KMS-11 (cell line): ENCODE measurements at regions not wholly inside any gene's neighbourhood (a gene's known extent, or its start where the extent isn't known, plus 50 kb on each side); places are given as distances from the start of the nearest gene placed in this dataset.
"Not testable (repeated sequence)": the region's sequence is repeated elsewhere in the genome, so short reads cannot be mapped to it uniquely, and the experiment has no call there.

Experiments
- H2AFZ ChIP-seq: fragments of 200-600 bp; sonication (generic); 2 replicates; pipeline ENCODE4 v1.6.1; 2016; ENCODE audit warnings: antibody characterized with exemption, mixed run types, low read depth
- H3K27ac ChIP-seq: fragments of 200-600 bp; sonication (generic); 2 replicates; pipeline ENCODE4 v1.6.1; 2016; ENCODE audit warnings: mild to moderate bottlenecking, mixed run types
- H3K27me3 ChIP-seq: fragments of 200-600 bp; sonication (generic); 2 replicates; pipeline ENCODE4 v1.6.1; 2017; ENCODE audit warnings: mild to moderate bottlenecking, low read depth, mixed run types, moderate library complexity; ENCODE audit not compliant: insufficient read depth
- H3K36me3 ChIP-seq: fragments of 200-600 bp; sonication (generic); 2 replicates; pipeline ENCODE4 v1.6.1; 2017; ENCODE audit warnings: mild to moderate bottlenecking, mixed run types; ENCODE audit not compliant: insufficient read depth
- H3K4me1 ChIP-seq: fragments of 200-600 bp; sonication (generic); 2 replicates; pipeline ENCODE4 v1.6.1; 2016; ENCODE audit warnings: mild to moderate bottlenecking, low read depth, mixed run types; ENCODE audit not compliant: poor library complexity, severe bottlenecking
- H3K4me2 ChIP-seq: fragments of 200-600 bp; sonication (generic); 2 replicates; pipeline ENCODE4 v1.7.0; 2016; ENCODE audit warnings: mild to moderate bottlenecking, mixed run types
- H3K4me3 ChIP-seq: fragments of 200-600 bp; sonication (generic); IDR thresholded peaks from 2 replicates; pipeline ENCODE4 v1.6.1; 2017; ENCODE audit warnings: low read depth, low read length, mixed read lengths; ENCODE audit not compliant: insufficient read depth
- H3K79me2 ChIP-seq: fragments of 200-600 bp; sonication (generic); 2 replicates; pipeline ENCODE4 v1.6.1; 2016; ENCODE audit warnings: low read depth, mixed run types; ENCODE audit not compliant: insufficient read depth
- H3K9ac ChIP-seq: fragments of 200-600 bp; sonication (generic); 2 replicates; pipeline ENCODE4 v1.6.1; 2016; ENCODE audit warnings: mild to moderate bottlenecking, mixed run types
- H4K20me1 ChIP-seq: fragments of 200-600 bp; sonication (generic); 2 replicates; pipeline ENCODE4 v1.6.1; 2016; ENCODE audit warnings: mild to moderate bottlenecking, mixed run types; ENCODE audit not compliant: insufficient read depth
- CTCF ChIP-seq: fragments of 200-600 bp; sonication (generic); conservative IDR thresholded peaks from 2 replicates; pipeline ENCODE4 v1.6.1; 2017; ENCODE audit warnings: low read depth, mild to moderate bottlenecking, antibody characterized with exemption, low read length, moderate library complexity, mixed read lengths

GRCh38 chr2:43067254-43068040 is 159.0 kb downstream of the ZFP36L2 start:
- Histone ChIP-seq H4K20me1 (no peaks in the 10 kb centered on the region), H3K27ac (no peak overlapping the region), H3K9ac (no peak overlapping the region), H2AFZ (no peak overlapping the region), H3K79me2 (no peaks in the 10 kb centered on the region), H3K27me3 (no peaks in the 10 kb centered on the region), H3K4me1 (no peaks in the 10 kb centered on the region), H3K4me3 (no peak overlapping the region), H3K36me3 (no peaks in the 10 kb centered on the region), H3K4me2 (no peak overlapping the region)
- no peak for TF ChIP-seq CTCF

- H3K79me2 ChIP-seq, H3K4me2 ChIP-seq, H3K4me1 ChIP-seq, H3K9ac ChIP-seq, H3K27ac ChIP-seq, H2AFZ ChIP-seq, H3K36me3 ChIP-seq, H4K20me1 ChIP-seq, H3K4me3 ChIP-seq, H3K27me3 ChIP-seq: not testable (repeated sequence)
Observed at GRCh38 chr2:43066541-43067253, 159.7 kb downstream of the ZFP36L2 start.

GRCh38 chr2:43065871-43066270 is 160.5 kb downstream of the ZFP36L2 start:
- TF ChIP-seq CTCF = no peak

DNA sequence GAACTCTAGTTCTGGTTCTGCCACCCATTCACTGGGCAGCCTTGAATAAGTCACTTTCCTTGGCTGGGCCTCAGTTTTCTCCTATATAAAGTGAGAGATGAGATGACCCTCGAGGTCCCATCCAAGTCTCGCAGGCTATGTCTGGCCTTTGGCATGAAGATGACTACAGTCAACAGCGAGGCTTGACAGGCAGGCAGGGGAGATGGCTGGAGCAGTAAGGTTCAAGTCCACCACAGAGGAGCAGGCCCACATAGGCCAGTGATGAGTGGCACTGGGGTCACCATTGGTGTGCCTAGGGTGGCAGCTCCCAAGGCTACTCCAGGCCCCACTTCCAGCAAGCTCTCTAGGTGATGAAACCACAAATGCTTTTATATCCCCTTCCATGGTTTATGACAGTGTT is 161.4 kb downstream of the ZFP36L2 start:
- no peaks in the 10 kb centered on the region for H3K79me2 ChIP-seq
- H3K9ac ChIP-seq = no peak overlapping the region
- H3K27me3 ChIP-seq = no peaks in the 10 kb centered on the region
- H3K4me3 ChIP-seq = no peak overlapping the region
- no peaks in the 10 kb centered on the region for H3K4me1 ChIP-seq
- H3K36me3 ChIP-seq = no peaks in the 10 kb centered on the region
- H3K27ac ChIP-seq = no peak overlapping the region
- no peak overlapping the region for H2AFZ ChIP-seq
- H3K4me2 ChIP-seq = no peak overlapping the region
- TF ChIP-seq CTCF = no peak
- H4K20me1 ChIP-seq = no peaks in the 10 kb centered on the region

More at GRCh38 chr2:43065871-43066270, 160.5 kb downstream of the ZFP36L2 start:
- Histone ChIP-seq H3K9ac (no peak overlapping the region), H4K20me1 (no peaks in the 10 kb centered on the region), H3K27ac (no peak overlapping the region), H3K27me3 (no peaks in the 10 kb centered on the region), H2AFZ (no peak overlapping the region), H3K4me2 (no peak overlapping the region), H3K4me1 (no peaks in the 10 kb centered on the region), H3K4me3 (no peak overlapping the region), H3K36me3 (no peaks in the 10 kb centered on the region), H3K79me2 (no peaks in the 10 kb centered on the region)

DNA sequence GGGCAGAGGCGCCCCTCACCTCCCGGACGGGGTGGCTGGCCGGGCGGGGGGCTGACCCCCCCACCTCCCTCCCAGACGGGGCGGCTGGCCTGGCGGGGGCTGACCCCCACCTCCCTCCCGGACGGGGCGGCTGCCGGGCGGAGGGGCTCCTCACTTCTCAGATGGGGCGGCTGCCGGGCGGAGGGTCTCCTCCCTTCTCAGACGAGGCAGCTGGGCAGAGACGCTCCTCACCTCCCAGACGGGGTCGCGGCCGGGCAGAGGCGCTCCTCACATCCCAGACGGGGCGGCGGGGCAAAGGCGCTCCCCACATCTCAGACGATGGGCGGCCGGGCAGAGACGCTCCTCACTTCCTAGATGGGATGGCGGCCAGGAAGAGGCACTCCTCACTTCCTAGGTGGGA is 163.3 kb downstream of the ZFP36L2 start:
- H3K27ac ChIP-seq, H2AFZ ChIP-seq, H4K20me1 ChIP-seq, H3K36me3 ChIP-seq, H3K4me2 ChIP-seq, H3K9ac ChIP-seq, H3K27me3 ChIP-seq, H3K79me2 ChIP-seq, H3K4me1 ChIP-seq, H3K4me3 ChIP-seq: not testable (repeated sequence)
